ENCODE measurements at regions not wholly inside any gene's neighbourhood (a gene's known extent, or its start where the extent isn't known, plus 50 kb on each side); places are given as distances from the start of the nearest gene placed in this dataset.

GRCh38 chr4:152206646-152207377 lies 329.1 kb downstream of the FBXW7 start:
- intact Hi-C loops (cut with micrococcal nuclease): no loop called here
- ChIA-PET POLR2A (interaction anchor here (0.9 kb wide), 1 partner anchor 105 kb away, joined by 3 read pairs; no protein-coding TSS in a partner anchor), CTCF (no interaction called here)
- peaks cover 0 to 6% (median 0%) of the 10 kb centered on the region in 11 donors for H3K9me3 Mint-ChIP-seq
- peaks cover 0 to 13% (median 0%) of the 10 kb centered on the region in 7 donors for H3K4me1 Mint-ChIP-seq
- H3K27me3 Mint-ChIP-seq: peaks cover 0 to 16% (median 4%) of the 10 kb centered on the region in 5 donors
- no peak for ATAC-seq
- H3K36me3 ChIP-seq (ENCODE audit: control insufficient read depth in 2 of 3, insufficient read depth in 3 of 3, low read length in 3 of 3): no peaks in the 10 kb centered on the region
- no peaks in the 10 kb centered on the region for H3K4me1 ChIP-seq (ENCODE audit: control insufficient read depth in 2 of 2, insufficient read depth in 2 of 2, low read length in 2 of 2)
- no peak overlapping the region for H3K27ac ChIP-seq (ENCODE audit: low read depth, low read length)
- H3K4me3 ChIP-seq (ENCODE audit: low read length): no peak overlapping the region
- peak overlapping the region in 1 of 10 donors; percentile 8 for H3K4me3 Mint-ChIP-seq
- no peak overlapping the region for H3K27ac Mint-ChIP-seq
- no peaks in the 10 kb centered on the region for H3K27me3 ChIP-seq (ENCODE audit: control insufficient read depth in 2 of 2, insufficient read depth in 2 of 2, low read length in 2 of 2)
- no peaks in the 10 kb centered on the region for H3K9me3 ChIP-seq (ENCODE audit: control insufficient read depth in 2 of 3, low read length in 3 of 3)
- DNase-seq: no peak
- H3K36me3 Mint-ChIP-seq: peaks cover 0 to 8% (median 4%) of the 10 kb centered on the region in 5 donors

DNA sequence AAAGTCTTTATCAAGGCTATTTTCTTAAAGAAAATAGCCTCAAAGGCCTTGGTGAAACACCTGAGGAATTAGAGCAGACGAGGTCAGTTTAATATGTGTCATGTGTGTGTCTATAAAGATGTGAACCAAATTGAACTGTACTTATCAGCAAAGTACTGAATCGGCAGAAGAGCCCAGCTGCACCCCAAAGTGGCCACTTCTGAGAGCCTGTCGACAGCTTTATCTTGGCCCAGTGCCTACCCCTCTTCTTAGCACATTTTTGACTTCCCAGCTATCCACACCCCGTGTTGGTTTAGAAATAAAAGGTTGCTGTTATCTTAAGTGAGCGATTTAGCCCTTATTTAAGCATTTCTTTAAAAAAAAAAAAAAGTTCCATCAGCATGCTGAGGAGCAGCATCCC lies 329.7 kb downstream of the FBXW7 start:
- H3K27ac Mint-ChIP-seq: no peak overlapping the region
- H3K4me3 ChIP-seq (ENCODE audit: low read length): no peak overlapping the region
- intact Hi-C loops (cut with micrococcal nuclease): no loop called here
- no peaks in the 10 kb centered on the region for H3K27me3 ChIP-seq (ENCODE audit: control insufficient read depth in 2 of 2, insufficient read depth in 2 of 2, low read length in 2 of 2)
- no peak for DNase-seq
- peaks cover 0 to 16% (median 4%) of the 10 kb centered on the region in 5 donors for H3K27me3 Mint-ChIP-seq
- no peak overlapping the region for H3K27ac ChIP-seq (ENCODE audit: low read depth, low read length)
- no peaks in the 10 kb centered on the region for H3K4me1 ChIP-seq (ENCODE audit: control insufficient read depth in 2 of 2, insufficient read depth in 2 of 2, low read length in 2 of 2)
- no peaks in the 10 kb centered on the region for H3K36me3 ChIP-seq (ENCODE audit: control insufficient read depth in 2 of 3, insufficient read depth in 3 of 3, low read length in 3 of 3)
- ChIA-PET POLR2A (no interaction called here), CTCF (no interaction called here)
- H3K9me3 Mint-ChIP-seq: peaks cover 0 to 6% (median 0%) of the 10 kb centered on the region in 11 donors
- peaks cover 0 to 13% (median 0%) of the 10 kb centered on the region in 7 donors for H3K4me1 Mint-ChIP-seq
- peaks cover 0 to 8% (median 4%) of the 10 kb centered on the region in 5 donors for H3K36me3 Mint-ChIP-seq
- H3K4me3 Mint-ChIP-seq: no peak overlapping the region
- H3K9me3 ChIP-seq (ENCODE audit: control insufficient read depth in 2 of 3, low read length in 3 of 3): no peaks in the 10 kb centered on the region
- ATAC-seq: no peak

GRCh38 chr4:152202415-152202814 lies 333.5 kb downstream of the FBXW7 start:
- Histone ChIP-seq H3K27me3 (ENCODE audit: control insufficient read depth in 2 of 2, insufficient read depth in 2 of 2, low read length in 2 of 2) (no peaks in the 10 kb centered on the region), H3K27ac (ENCODE audit: low read depth, low read length) (no peak overlapping the region), H3K4me3 (ENCODE audit: low read length) (no peak overlapping the region), H3K9me3 (ENCODE audit: control insufficient read depth in 2 of 3, low read length in 3 of 3) (no peaks in the 10 kb centered on the region), H3K36me3 (ENCODE audit: control insufficient read depth in 2 of 3, insufficient read depth in 3 of 3, low read length in 3 of 3) (no peaks in the 10 kb centered on the region), H3K4me1 (ENCODE audit: control insufficient read depth in 2 of 2, insufficient read depth in 2 of 2, low read length in 2 of 2) (no peaks in the 10 kb centered on the region)
- Mint-ChIP-seq H3K4me1 (peaks cover 0 to 13% (median 3%) of the 10 kb centered on the region in 7 donors), H3K36me3 (peaks cover 0 to 8% (median 4%) of the 10 kb centered on the region in 5 donors), H3K4me3 (no peak overlapping the region), H3K27me3 (peaks cover 0 to 17% (median 4%) of the 10 kb centered on the region in 5 donors), H3K9me3 (peaks cover 0 to 4% (median 0%) of the 10 kb centered on the region in 11 donors), H3K27ac (no peak overlapping the region)
- intact Hi-C loops (cut with micrococcal nuclease): no loop called here
- POLR2A ChIA-PET: interaction anchor here (0.7 kb wide), 1 partner anchor 15 kb away, joined by 3 read pairs; no protein-coding TSS in a partner anchor
- no peak for DNase-seq
- CTCF ChIA-PET: no interaction called here
- no peak for ATAC-seq

DNA sequence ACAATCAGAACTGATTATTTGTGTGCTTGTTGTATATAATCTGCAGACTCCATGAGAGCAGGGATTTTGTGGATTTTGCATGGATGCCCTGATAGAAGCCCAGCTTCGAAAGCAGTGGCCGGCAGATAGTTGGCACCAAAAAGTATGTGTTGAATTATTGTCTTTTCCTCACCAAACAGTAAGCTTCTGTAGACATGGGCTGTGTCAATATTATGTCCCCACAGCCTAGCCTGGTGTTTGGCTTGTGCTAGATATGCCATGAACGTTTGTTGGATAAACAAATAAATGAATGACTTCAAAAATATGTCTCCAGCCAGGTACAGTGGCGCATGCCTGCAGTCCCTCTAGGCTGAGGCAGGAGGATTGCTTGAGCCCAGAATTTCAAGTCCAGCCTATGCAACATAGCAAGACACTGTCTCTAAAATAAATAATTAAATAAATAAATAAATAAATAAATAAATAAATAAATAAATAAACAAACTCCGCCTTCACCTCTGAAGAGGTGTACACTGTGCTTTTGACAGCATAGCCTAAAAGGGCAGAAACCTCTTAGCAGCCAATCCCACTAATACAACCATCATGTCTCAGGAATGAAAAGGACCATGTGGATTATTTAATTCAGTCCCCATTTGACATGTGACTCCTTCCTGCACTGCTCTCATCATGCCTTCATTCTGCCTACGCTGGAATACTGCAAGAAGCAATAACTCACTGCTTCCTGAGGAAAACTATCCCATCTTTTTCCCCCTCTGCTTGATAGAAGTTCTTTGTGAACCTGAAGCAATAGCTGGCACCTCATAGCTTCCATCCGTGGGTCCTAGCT lies 335.2 kb downstream of the FBXW7 start:
- ChIA-PET CTCF (no interaction called here), POLR2A (interaction anchor here (0.6 to 0.7 kb wide), 3 partner anchors 17 to 189 kb away, joined by 3 read pairs; no protein-coding TSS in a partner anchor)
- peaks cover 0 to 13% (median 2%) of the 10 kb centered on the region in 5 donors for H3K27me3 Mint-ChIP-seq
- H3K4me3 ChIP-seq (ENCODE audit: low read length): no peak overlapping the region
- no peak overlapping the region for H3K27ac ChIP-seq (ENCODE audit: low read depth, low read length)
- no peaks in the 10 kb centered on the region for H3K36me3 ChIP-seq (ENCODE audit: control insufficient read depth in 2 of 3, insufficient read depth in 3 of 3, low read length in 3 of 3)
- ATAC-seq: no peak
- H3K9me3 Mint-ChIP-seq: peaks cover 0 to 4% (median 0%) of the 10 kb centered on the region in 11 donors
- H3K4me3 Mint-ChIP-seq: no peak overlapping the region
- no peaks in the 10 kb centered on the region for H3K9me3 ChIP-seq (ENCODE audit: control insufficient read depth in 2 of 3, low read length in 3 of 3)
- no peak for DNase-seq
- no peaks in the 10 kb centered on the region for H3K27me3 ChIP-seq (ENCODE audit: control insufficient read depth in 2 of 2, insufficient read depth in 2 of 2, low read length in 2 of 2)
- H3K4me1 ChIP-seq (ENCODE audit: control insufficient read depth in 2 of 2, insufficient read depth in 2 of 2, low read length in 2 of 2): no peaks in the 10 kb centered on the region
- H3K36me3 Mint-ChIP-seq: peaks cover 0 to 7% (median 4%) of the 10 kb centered on the region in 5 donors
- H3K27ac Mint-ChIP-seq: peak overlapping the region in 1 of 9 donors; percentile 77
- H3K4me1 Mint-ChIP-seq: peaks cover 0 to 12% (median 3%) of the 10 kb centered on the region in 7 donors
- intact Hi-C loops (cut with micrococcal nuclease): no loop called here

- no peak for DNase-seq
- ATAC-seq: no peak
- H3K9me3 Mint-ChIP-seq: peaks cover 0 to 7% (median 0%) of the 10 kb centered on the region in 11 donors
- intact Hi-C loops (cut with micrococcal nuclease): no loop called here
- ChIA-PET CTCF (interaction anchor here (1.1 kb wide), 1 partner anchor 152 kb away, joined by 3 read pairs; no protein-coding TSS in a partner anchor), POLR2A (no interaction called here)
- Histone ChIP-seq H3K4me3 (ENCODE audit: low read length) (no peak overlapping the region), H3K27me3 (ENCODE audit: control insufficient read depth in 2 of 2, insufficient read depth in 2 of 2, low read length in 2 of 2) (no peaks in the 10 kb centered on the region), H3K27ac (ENCODE audit: low read depth, low read length) (no peak overlapping the region), H3K4me1 (ENCODE audit: control insufficient read depth in 2 of 2, insufficient read depth in 2 of 2, low read length in 2 of 2) (no peaks in the 10 kb centered on the region), H3K9me3 (ENCODE audit: control insufficient read depth in 2 of 3, low read length in 3 of 3) (no peaks in the 10 kb centered on the region), H3K36me3 (ENCODE audit: control insufficient read depth in 2 of 3, insufficient read depth in 3 of 3, low read length in 3 of 3) (no peaks in the 10 kb centered on the region)
- H3K36me3 Mint-ChIP-seq: peaks cover 0 to 9% (median 3%) of the 10 kb centered on the region in 5 donors
- H3K27ac Mint-ChIP-seq: peak overlapping the region in 1 of 9 donors; percentile 32
- peaks cover 0 to 11% (median 3%) of the 10 kb centered on the region in 7 donors for H3K4me1 Mint-ChIP-seq
- H3K27me3 Mint-ChIP-seq: peaks cover 0 to 5% (median 0%) of the 10 kb centered on the region in 5 donors
- H3K4me3 Mint-ChIP-seq: no peak overlapping the region
Measured at GRCh38 chr4:152197211-152197610, 338.7 kb downstream of the FBXW7 start.

GRCh38 chr4:152195888-152196287 lies 340.0 kb downstream of the FBXW7 start:
- no peak overlapping the region for H3K27ac Mint-ChIP-seq
- no peak overlapping the region for H3K4me3 ChIP-seq (ENCODE audit: low read length)
- H3K36me3 Mint-ChIP-seq: peaks cover 0 to 11% (median 3%) of the 10 kb centered on the region in 5 donors
- no peak overlapping the region for H3K4me3 Mint-ChIP-seq
- intact Hi-C loops (cut with micrococcal nuclease): no loop called here
- H3K9me3 Mint-ChIP-seq: peaks cover 0 to 7% (median 0%) of the 10 kb centered on the region in 11 donors
- peaks cover 0 to 5% (median 0%) of the 10 kb centered on the region in 5 donors for H3K27me3 Mint-ChIP-seq
- ATAC-seq: no peak
- no peaks in the 10 kb centered on the region for H3K9me3 ChIP-seq (ENCODE audit: control insufficient read depth in 2 of 3, low read length in 3 of 3)
- POLR2A ChIA-PET: interaction anchor here (0.6 kb wide), 1 partner anchor 18 kb away, joined by 3 read pairs; no protein-coding TSS in a partner anchor
- no peaks in the 10 kb centered on the region for H3K27me3 ChIP-seq (ENCODE audit: control insufficient read depth in 2 of 2, insufficient read depth in 2 of 2, low read length in 2 of 2)
- peaks cover 0 to 14% (median 3%) of the 10 kb centered on the region in 7 donors for H3K4me1 Mint-ChIP-seq
- no peak for DNase-seq
- H3K27ac ChIP-seq (ENCODE audit: low read depth, low read length): no peak overlapping the region
- no peaks in the 10 kb centered on the region for H3K36me3 ChIP-seq (ENCODE audit: control insufficient read depth in 2 of 3, insufficient read depth in 3 of 3, low read length in 3 of 3)
- CTCF ChIA-PET: no interaction called here
- no peaks in the 10 kb centered on the region for H3K4me1 ChIP-seq (ENCODE audit: control insufficient read depth in 2 of 2, insufficient read depth in 2 of 2, low read length in 2 of 2)
